GM19397 (cell line): ENCODE measurements at regions not wholly inside any gene's neighbourhood (a gene's known extent, or its start where the extent isn't known, plus 50 kb on each side); places are given as distances from the start of the nearest gene placed in this dataset.

ENCODE experiments used
- ATAC-seq: cut with Tn5 transposase; IDR thresholded peaks from one replicate; pipeline ENCODE4 v1.9.1; 2021; ENCODE audit warnings: mild to moderate bottlenecking, moderate library complexity; ENCODE audit not compliant: unreplicated experiment

GRCh38 chr15:45921376-45921775 lies 286.5 kb downstream of the SQOR start:
- ATAC-seq: no peak

DNA sequence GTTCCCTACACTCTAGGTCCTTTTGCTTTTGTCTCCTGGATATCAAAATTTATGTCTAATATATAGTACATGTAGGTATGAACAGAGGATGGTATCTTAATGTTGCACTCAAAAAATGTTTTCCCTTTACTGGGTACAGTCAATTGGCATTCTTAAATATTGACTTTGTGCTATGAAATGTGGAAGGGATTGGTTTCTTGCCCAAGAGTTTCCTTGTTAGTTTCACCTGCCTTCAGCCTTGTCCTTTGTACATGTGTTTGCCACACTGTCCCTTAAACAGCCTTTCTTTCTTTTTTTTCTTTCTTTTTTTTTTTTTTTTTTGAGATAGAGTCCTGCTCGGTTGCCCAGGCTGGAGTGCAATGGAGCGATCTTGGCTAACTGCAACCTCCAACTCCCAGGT lies 287.1 kb downstream of the SQOR start:
- no peak for ATAC-seq

DNA sequence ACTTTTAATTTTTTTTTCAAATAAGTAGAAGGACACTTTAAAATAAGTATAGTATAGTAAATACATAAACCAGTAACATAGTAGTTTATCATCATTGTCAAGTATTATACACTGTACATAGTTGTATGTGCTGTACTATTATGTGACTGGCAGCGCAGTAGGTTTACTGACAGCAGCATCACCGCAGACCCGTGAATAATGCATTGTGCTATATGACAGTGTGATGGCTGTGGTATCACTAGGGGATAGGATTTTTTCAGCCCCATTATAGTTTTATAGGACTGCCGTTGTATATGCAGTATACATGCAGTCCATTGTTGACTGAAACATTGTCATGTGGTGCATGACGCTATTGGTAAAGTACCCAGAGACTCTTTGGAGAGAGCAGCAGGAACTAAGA lies 306.5 kb downstream of the SQOR start:
- no peak for ATAC-seq

- ATAC-seq: peak; percentile 87
These were observed 308.4 kb downstream of the SQOR start for GRCh38 chr15:45943240-45943639.

GRCh38 chr15:45946111-45946510 lies 311.3 kb downstream of the SQOR start:
- ATAC-seq: no peak

GRCh38 chr15:45948181-45948621 lies 313.4 kb downstream of the SQOR start:
- ATAC-seq: no peak

GRCh38 chr15:45958924-45959323 lies 324.1 kb downstream of the SQOR start:
- ATAC-seq: no peak

GRCh38 chr15:45962733-45963132 lies 327.9 kb downstream of the SQOR start:
- no peak for ATAC-seq

- ATAC-seq: no peak
These were observed 335.7 kb downstream of the SQOR start for GRCh38 chr15:45970542-45970941.

DNA sequence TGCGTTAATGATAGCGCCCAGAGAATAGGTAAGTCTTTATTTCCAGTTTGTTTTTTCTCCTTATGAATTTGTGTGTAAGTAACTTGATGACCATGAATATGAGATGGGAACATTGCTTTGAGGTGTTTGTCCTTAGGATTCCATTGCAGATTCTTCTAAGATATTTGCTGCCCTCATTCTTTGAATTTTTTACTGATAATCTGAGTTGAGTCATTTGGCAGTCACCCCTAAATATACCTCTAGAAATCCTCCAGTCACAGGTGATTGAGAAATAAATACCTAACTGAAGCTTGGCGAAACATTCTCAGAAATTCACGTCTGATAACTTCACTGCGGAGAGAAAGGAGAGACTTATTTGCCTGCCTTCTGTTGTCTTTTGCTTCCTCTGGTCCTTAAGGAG lies 345.5 kb downstream of the SQOR start:
- no peak for ATAC-seq

- no peak for ATAC-seq
These were observed 346.8 kb downstream of the SQOR start for GRCh38 chr15:45981625-45982024.

DNA sequence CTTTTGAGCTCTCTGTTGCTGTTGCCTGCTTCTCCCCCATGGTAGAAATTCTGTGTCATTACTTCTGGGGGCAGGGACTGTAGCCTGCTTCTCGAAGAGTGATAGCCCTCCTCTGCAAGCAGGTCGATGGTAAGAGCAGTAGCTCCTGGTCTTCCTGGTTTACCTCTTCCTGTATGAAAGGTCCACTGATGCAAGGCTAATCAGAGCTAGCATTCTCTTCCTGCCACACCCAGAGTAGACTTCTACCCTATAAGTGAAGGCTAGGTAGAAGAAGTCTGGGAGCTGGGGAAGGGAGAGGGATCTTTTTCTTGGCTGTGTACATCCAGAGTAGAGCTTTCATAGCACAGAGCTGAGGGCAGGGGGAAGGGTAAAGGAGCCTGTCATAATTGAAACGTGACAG lies 357.0 kb downstream of the SQOR start:
- no peak for ATAC-seq

GRCh38 chr15:45993072-45993471 lies 358.2 kb downstream of the SQOR start:
- ATAC-seq: no peak

DNA sequence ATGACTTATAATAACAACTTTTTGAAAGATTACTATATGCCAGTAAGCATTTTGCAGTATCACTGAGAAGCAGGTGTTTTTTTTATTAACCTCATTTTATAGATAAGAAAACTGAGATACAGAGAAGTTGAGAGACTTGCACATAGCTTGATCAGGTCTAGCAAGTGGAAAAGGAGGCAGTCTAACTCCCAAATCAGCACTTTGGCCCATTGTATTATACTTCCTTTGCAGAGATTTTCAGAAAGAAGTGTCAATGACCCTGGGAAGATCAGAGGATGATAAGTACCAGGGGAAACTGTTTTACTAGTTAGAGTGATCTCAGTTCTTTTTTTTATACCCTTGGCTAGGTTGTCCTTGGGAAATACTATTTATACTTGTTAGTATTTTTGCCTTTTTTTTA lies 358.7 kb downstream of the SQOR start:
- no peak for ATAC-seq

DNA sequence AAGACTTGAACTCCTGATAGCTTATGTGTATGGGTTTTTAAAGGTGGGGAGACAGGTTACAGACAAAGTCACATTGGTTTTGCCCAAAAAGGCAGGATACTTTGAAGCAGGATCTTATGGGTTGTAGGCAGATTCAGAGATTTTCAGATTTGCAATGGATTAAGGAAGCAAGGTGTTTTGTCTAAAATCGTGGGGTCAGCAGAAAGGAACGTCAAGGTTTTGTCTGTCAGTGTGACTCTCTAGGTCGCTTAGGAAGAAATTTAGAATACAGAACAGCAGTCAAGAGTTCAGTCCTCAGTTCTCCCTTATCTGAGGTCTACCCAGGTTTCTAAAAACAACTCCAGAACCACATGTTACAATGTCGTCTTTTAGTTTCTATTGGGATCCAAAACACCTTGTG lies 361.0 kb downstream of the SQOR start:
- ATAC-seq: no peak

DNA sequence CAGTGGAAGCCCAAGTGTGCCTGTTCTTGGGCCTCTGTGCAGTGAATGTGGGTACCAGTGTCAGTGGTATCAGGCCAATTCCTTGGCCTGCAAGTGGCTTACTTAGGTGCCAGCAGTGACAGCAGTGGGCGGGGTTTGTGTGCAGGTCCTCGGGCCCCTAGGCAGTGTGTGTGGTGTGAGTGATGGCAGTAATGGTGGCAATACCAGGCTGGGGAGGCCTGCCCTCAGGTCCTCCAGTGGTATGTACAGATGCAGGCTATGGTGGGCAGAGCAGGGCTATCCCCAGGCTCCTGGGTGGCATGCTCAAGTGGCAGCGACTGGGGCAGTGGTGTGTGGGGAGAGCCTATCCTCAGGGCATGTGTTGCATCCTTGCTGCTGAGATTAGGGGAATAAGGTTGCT lies 379.7 kb downstream of the SQOR start:
- ATAC-seq: no peak

GRCh38 chr15:46034755-46035154 lies 399.9 kb downstream of the SQOR start:
- ATAC-seq: no peak

- no peak for ATAC-seq
These were observed 404.9 kb downstream of the SQOR start for GRCh38 chr15:46039703-46040102.

DNA sequence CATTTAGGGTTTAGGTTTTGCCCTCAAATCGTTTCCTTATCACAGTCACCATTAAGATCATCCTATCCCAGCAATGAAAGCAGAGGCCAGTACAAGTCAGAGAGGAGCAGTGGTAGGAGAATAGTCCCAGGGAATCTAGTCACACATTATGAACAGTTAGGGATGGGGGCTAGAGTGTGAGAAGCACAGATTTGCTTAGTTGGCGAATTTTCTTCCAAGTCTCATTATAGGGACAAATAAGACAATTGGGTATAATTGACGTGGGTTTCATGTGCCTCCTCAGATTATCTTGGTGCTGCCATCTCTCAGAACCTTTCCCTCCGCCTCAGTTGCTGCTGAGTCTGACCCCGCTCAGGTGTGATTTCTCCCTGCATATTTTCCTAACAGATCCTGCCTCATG lies 407.1 kb downstream of the SQOR start:
- no peak for ATAC-seq

GRCh38 chr15:46059921-46060594 lies 425.2 kb downstream of the SQOR start:
- no peak for ATAC-seq

DNA sequence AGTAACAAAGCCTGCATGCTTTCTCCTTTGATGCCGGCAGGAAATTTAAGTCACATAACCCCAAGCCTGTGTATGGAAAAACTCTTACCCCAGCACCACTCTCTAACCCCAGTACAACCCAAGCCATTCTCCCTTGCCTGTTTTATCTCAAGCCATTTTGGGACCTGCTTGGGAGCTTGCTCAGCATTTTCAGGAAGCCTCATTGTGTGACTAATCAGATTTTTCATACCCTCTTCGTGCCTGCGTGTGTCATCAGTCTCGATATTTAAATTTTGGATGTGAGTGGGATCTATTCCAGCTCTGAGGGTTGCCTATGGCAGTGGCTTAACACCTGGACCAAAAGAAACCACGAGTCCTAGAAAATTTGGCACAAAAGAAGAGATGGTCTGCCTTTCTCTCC lies 426.2 kb downstream of the SQOR start:
- ATAC-seq: no peak

- ATAC-seq: no peak
These were observed 442.4 kb downstream of the SQOR start for GRCh38 chr15:46077220-46077619.

- ATAC-seq: no peak
These were observed 444.2 kb downstream of the SQOR start for GRCh38 chr15:46079046-46079445.
